ENCODE measurements at regions not wholly inside any gene's neighbourhood (a gene's known extent, or its start where the extent isn't known, plus 50 kb on each side); places are given as distances from the start of the nearest gene placed in this dataset.

GRCh38 chr5:165244407-165244806 lies 1739.0 kb downstream of the MAT2B start:
- H3K4me3 ChIP-seq (ENCODE audit: low read length) = no peak overlapping the region
- no peak for TF ChIP-seq ZNF274 (IDR thresholded peaks at IDR 0.05; ENCODE audit: low read depth, low read length)

GRCh38 chr5:165258197-165258771 lies 1752.9 kb downstream of the MAT2B start:
- H3K4me3 ChIP-seq (ENCODE audit: low read length) = no peak overlapping the region
- no peak for TF ChIP-seq ZNF274 (IDR thresholded peaks at IDR 0.05; ENCODE audit: low read depth, low read length)

GRCh38 chr5:165260426-165260825 lies 1755.0 kb downstream of the MAT2B start:
- no peak for TF ChIP-seq ZNF274 (IDR thresholded peaks at IDR 0.05; ENCODE audit: low read depth, low read length)
- H3K4me3 ChIP-seq (ENCODE audit: low read length) = no peak overlapping the region

GRCh38 chr5:165263536-165263935 lies 1758.1 kb downstream of the MAT2B start:
- no peak overlapping the region for H3K4me3 ChIP-seq (ENCODE audit: low read length)
- TF ChIP-seq ZNF274 (IDR thresholded peaks at IDR 0.05; ENCODE audit: low read depth, low read length) = no peak

DNA sequence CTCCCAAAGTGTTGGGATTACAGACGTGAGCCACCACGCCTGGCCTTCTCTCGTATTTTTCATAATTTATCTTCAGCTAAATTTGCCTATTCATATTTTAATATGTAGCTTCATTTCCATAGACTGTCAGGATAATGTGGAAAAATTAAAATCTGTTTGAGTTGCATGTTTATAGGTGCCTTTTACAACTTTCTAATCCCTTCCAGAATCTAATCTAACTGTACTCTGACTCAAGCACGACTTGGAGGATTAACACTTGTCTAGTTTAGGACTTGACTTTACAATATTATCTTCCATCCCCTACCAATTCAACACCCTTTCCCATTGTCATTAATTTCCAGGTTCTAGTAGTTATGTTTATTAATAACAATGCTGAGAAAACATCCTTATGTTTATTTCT lies 1761.5 kb downstream of the MAT2B start:
- H3K4me3 ChIP-seq (ENCODE audit: low read length) = no peak overlapping the region

DNA sequence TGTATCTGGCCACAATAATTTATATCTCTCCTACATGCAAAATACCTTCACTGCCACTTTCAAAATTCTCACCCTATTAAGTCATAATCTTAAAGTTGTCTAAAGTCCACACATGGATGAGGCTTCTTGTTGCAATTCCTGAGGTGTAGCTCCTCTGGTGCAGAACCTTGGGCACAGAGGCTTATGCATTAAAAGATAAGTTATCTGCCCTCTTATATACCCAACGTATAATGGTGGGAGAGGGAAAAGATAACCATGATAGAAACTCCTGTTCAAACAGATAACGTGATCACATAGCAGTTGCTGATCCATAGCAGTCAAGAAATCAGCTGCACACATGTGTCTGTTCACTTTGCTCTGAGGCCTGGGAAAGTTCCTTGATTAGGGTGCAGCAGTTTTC lies 1767.0 kb downstream of the MAT2B start:
- H3K4me3 ChIP-seq (ENCODE audit: low read length) = no peak overlapping the region
- TF ChIP-seq ZNF274 (IDR thresholded peaks at IDR 0.05; ENCODE audit: low read depth, low read length) = no peak

More for the DNA sequence above, 1761.5 kb downstream of the MAT2B start:
- no peak for TF ChIP-seq ZNF274 (IDR thresholded peaks at IDR 0.05; ENCODE audit: low read depth, low read length)

GRCh38 chr5:165277661-165278060 lies 1772.2 kb downstream of the MAT2B start:
- no peak overlapping the region for H3K4me3 ChIP-seq (ENCODE audit: low read length)
- no peak for TF ChIP-seq ZNF274 (IDR thresholded peaks at IDR 0.05; ENCODE audit: low read depth, low read length)

GRCh38 chr5:165282491-165282890 lies 1777.1 kb downstream of the MAT2B start:
- TF ChIP-seq ZNF274 (IDR thresholded peaks at IDR 0.05; ENCODE audit: low read depth, low read length) = no peak
- no peak overlapping the region for H3K4me3 ChIP-seq (ENCODE audit: low read length)

GRCh38 chr5:165286692-165287091 lies 1781.3 kb downstream of the MAT2B start:
- no peak overlapping the region for H3K4me3 ChIP-seq (ENCODE audit: low read length)
- no peak for TF ChIP-seq ZNF274 (IDR thresholded peaks at IDR 0.05; ENCODE audit: low read depth, low read length)

- TF ChIP-seq ZNF274 (IDR thresholded peaks at IDR 0.05; ENCODE audit: low read depth, low read length) = no peak
- no peak overlapping the region for H3K4me3 ChIP-seq (ENCODE audit: low read length)
These were observed 1785.1 kb downstream of the MAT2B start for GRCh38 chr5:165290535-165290934.

DNA sequence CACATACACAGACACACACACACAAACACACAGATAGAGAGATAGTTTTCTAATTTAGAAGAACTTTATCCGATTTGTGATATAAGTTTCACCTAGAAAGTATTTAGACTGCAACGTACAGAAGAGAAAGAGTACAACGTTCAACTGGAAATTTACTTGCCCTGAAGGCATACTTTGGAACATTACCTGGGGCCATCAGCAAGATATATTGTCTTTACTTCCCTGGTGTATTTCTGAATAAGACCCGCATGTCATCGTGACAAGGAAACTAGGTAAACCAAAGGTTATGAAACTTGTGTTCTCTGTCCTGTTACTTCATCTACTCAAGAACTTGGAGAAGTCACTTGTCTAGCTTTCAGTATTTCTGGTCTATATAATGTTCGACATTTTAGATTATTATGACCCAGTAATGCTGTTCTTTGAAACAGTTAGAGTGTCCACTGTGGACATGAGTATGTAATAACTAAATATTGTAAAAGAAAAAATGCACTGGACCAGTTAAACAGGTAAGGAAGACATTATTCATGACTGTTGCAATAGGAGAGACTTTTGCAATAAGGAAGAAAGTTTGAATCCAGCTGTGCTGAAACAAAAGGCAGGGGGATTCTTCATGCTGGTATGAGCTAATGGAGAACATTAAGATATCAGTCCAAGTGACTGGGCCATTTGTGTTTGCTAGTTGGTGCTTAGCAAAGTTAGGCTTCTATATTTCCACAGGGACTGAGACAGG lies 1791.1 kb downstream of the MAT2B start:
- H3K4me3 ChIP-seq (ENCODE audit: low read length) = no peak overlapping the region
- TF ChIP-seq ZNF274 (IDR thresholded peaks at IDR 0.05; ENCODE audit: low read depth, low read length) = no peak

- no peak for TF ChIP-seq ZNF274 (IDR thresholded peaks at IDR 0.05; ENCODE audit: low read depth, low read length)
- H3K4me3 ChIP-seq (ENCODE audit: low read length) = no peak overlapping the region
These were observed 1798.9 kb downstream of the MAT2B start for GRCh38 chr5:165304193-165304827.

DNA sequence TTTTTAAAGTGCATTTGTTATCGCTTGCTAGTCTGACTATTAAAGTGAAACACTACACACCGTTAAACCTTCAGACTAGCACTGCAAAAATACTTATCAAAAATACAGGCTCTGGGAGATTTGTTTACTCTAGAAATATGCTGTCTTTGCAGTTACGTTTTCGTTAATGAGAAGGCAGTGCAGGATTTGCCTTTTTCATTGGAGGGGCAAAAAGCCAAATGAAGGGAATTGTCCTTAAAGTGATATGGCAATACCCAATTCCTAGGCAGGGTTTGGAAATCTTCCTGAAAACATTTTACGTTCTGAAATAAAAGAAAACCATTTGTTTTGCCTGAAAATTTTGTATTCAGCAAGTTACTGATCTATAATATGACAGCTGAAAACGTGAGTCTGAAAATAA lies 1800.2 kb downstream of the MAT2B start:
- no peak overlapping the region for H3K4me3 ChIP-seq (ENCODE audit: low read length)
- no peak for TF ChIP-seq ZNF274 (IDR thresholded peaks at IDR 0.05; ENCODE audit: low read depth, low read length)

DNA sequence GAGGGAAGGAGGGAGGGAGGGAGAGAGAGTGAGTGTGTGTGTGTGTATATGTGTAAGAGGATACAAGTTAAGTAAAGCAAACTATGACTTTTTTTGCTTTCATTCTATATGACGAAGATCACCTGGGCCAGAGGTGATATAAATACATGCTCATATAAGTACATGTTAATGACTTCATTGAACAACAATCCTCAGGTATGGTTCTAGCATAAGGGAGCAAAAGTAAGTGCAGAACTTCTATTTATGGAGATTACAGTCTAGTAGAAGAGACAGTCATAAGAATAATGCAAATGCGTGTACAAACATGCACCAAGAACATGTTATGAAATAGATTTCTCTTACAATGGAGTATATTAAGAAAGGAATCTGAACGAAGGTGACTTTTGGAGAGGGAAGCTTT lies 1804.0 kb downstream of the MAT2B start:
- no peak for TF ChIP-seq ZNF274 (IDR thresholded peaks at IDR 0.05; ENCODE audit: low read depth, low read length)
- no peak overlapping the region for H3K4me3 ChIP-seq (ENCODE audit: low read length)

GRCh38 chr5:165310031-165310430 lies 1804.6 kb downstream of the MAT2B start:
- TF ChIP-seq ZNF274 (IDR thresholded peaks at IDR 0.05; ENCODE audit: low read depth, low read length) = no peak
- H3K4me3 ChIP-seq (ENCODE audit: low read length) = no peak overlapping the region
